Astrocyte (in vitro differentiated cells and primary cell): ENCODE measurements at regions not wholly inside any gene's neighbourhood (a gene's known extent, or its start where the extent isn't known, plus 50 kb on each side); places are given as distances from the start of the nearest gene placed in this dataset.

Experiments
- CTCF ChIP-seq: IDR thresholded peaks from 2 replicates; pipeline ENCODE4 v1.5.1; 2011; ENCODE audit warnings: low read depth, mild to moderate bottlenecking, inconsistent platforms, low read length, moderate library complexity; ENCODE audit not compliant: insufficient read depth
- EZH2 ChIP-seq: IDR thresholded peaks from 2 replicates; pipeline ENCODE4 v1.6.1; 2012; ENCODE audit warnings: mild to moderate bottlenecking, low read length, inconsistent platforms; ENCODE audit not compliant: insufficient read depth

GRCh38 chr13:83167203-83167602 is 715.1 kb downstream of the SLITRK1 start:
- TF ChIP-seq CTCF: no peak
- TF ChIP-seq EZH2: no peak
